SK-N-SH treated with all-trans-retinoic acid at 6 μM for 48 hours (cell line): ENCODE measurements at regions not wholly inside any gene's neighbourhood (a gene's known extent, or its start where the extent isn't known, plus 50 kb on each side); places are given as distances from the start of the nearest gene placed in this dataset.

Source experiments
- ARNTL ChIP-seq: fragments of 450-650 bp; formaldehyde crosslinking; IDR thresholded peaks from 2 replicates; pipeline ENCODE4 v1.5.0; 2020; ENCODE audit warnings: low read depth, mild to moderate bottlenecking, moderate library complexity, borderline replicate concordance
- BACH2 ChIP-seq: fragments of 250-450 bp; sonication (Bioruptor Pico); IDR thresholded peaks from 2 replicates; pipeline ENCODE4 v1.9.0; 2021; ENCODE audit warnings: mild to moderate bottlenecking, borderline replicate concordance
- CREB5 ChIP-seq: fragments of 250-450 bp; sonication (Bioruptor Pico); IDR thresholded peaks from 2 replicates; pipeline ENCODE4 v1.5.1; 2020; ENCODE audit warnings: low read depth, mild to moderate bottlenecking, moderate library complexity
- ESRRG ChIP-seq: fragments of 250-450 bp; sonication (Bioruptor Pico); IDR thresholded peaks from 2 replicates; pipeline ENCODE4 v1.6.1; 2021; ENCODE audit warnings: mild to moderate bottlenecking
- GLIS3 ChIP-seq: fragments of 250-450 bp; sonication (Bioruptor Pico); IDR thresholded peaks from 2 replicates; pipeline ENCODE4 v1.5.0; 2020; ENCODE audit warnings: mild to moderate bottlenecking, moderate library complexity
- OSR1 ChIP-seq: fragments of 250-450 bp; sonication (Bioruptor Pico); IDR thresholded peaks from 2 replicates; pipeline ENCODE4 v1.8.0; 2022; ENCODE audit warnings: moderate library complexity, mild to moderate bottlenecking, inconsistent platforms
- PATZ1 ChIP-seq: fragments of 250-450 bp; sonication (Bioruptor Pico); IDR thresholded peaks from 2 replicates; pipeline ENCODE4 v1.8.0; 2020; ENCODE audit warnings: mild to moderate bottlenecking, moderate library complexity, borderline replicate concordance
- PPARA ChIP-seq: fragments of 250-450 bp; sonication (Bioruptor Pico); IDR thresholded peaks from 2 replicates; pipeline ENCODE4 v1.5.0; 2020; ENCODE audit warnings: mild to moderate bottlenecking, borderline replicate concordance
- RARB ChIP-seq: fragments of 250-450 bp; sonication (Bioruptor Pico); IDR thresholded peaks from 2 replicates; pipeline ENCODE4 v1.8.0; 2021; ENCODE audit warnings: mild to moderate bottlenecking, moderate library complexity
- TSHZ2 ChIP-seq: fragments of 250-450 bp; sonication (Bioruptor Pico); IDR thresholded peaks from 2 replicates; pipeline ENCODE4 v1.5.0; 2020; ENCODE audit warnings: mild to moderate bottlenecking, moderate library complexity
- ZC3H10 ChIP-seq: fragments of 250-450 bp; sonication (Bioruptor Pico); IDR thresholded peaks from 2 replicates; pipeline ENCODE4 v1.5.1; 2021; ENCODE audit warnings: mild to moderate bottlenecking, moderate library complexity
- ZFP3 ChIP-seq: fragments of 250-450 bp; sonication (Bioruptor Pico); IDR thresholded peaks from 2 replicates; pipeline ENCODE4 v1.5.0; 2020; ENCODE audit warnings: mild to moderate bottlenecking, moderate library complexity
- ZNF70 ChIP-seq: fragments of 450-650 bp; formaldehyde crosslinking; IDR thresholded peaks from 2 replicates; pipeline ENCODE4 v1.5.0; 2020; ENCODE audit warnings: mild to moderate bottlenecking, moderate library complexity
- ZNF8 ChIP-seq: fragments of 450-650 bp; formaldehyde crosslinking; IDR thresholded peaks from 2 replicates; pipeline ENCODE4 v1.5.0; 2020; ENCODE audit warnings: mild to moderate bottlenecking, moderate library complexity

- TF ChIP-seq TSHZ2 (CRISPR knock-in tag), result no peak
- TF ChIP-seq GLIS3 (CRISPR knock-in tag), result no peak
- no peak for TF ChIP-seq PPARA (CRISPR knock-in tag)
- no peak for TF ChIP-seq CREB5
- TF ChIP-seq ZC3H10, result no peak
- TF ChIP-seq RARB (CRISPR knock-in tag), result no peak
- TF ChIP-seq ZNF8 (CRISPR knock-in tag), result no peak
- no peak for TF ChIP-seq ZFP3 (CRISPR knock-in tag)
- TF ChIP-seq OSR1 (CRISPR knock-in tag), result no peak
- no peak for TF ChIP-seq ZNF70 (CRISPR knock-in tag)
- no peak for TF ChIP-seq ESRRG
- no peak for TF ChIP-seq PATZ1 (CRISPR knock-in tag)
- TF ChIP-seq BACH2 (CRISPR knock-in tag), result no peak
- TF ChIP-seq ARNTL (CRISPR knock-in tag), result no peak
These were observed 512.5 kb downstream of the BCKDHB start for GRCh38 chr6:80618953-80619352.
